ENCODE measurements at regions not wholly inside any gene's neighbourhood (a gene's known extent, or its start where the extent isn't known, plus 50 kb on each side); places are given as distances from the start of the nearest gene placed in this dataset.
A peak's percentile ranks its signal among the peaks of the same experiment; 100 is the strongest.

GRCh38 chr21:38166173-38166535 is 90.6 kb upstream of the KCNJ15 start:
- H3K36me3 ChIP-seq (ENCODE audit: insufficient read depth, low read length), result no peaks in the 10 kb centered on the region
- H3K9ac ChIP-seq (ENCODE audit: low read depth, low read length), result no peak overlapping the region
- no peaks in the 10 kb centered on the region for H3K9me3 ChIP-seq (replicated peaks; ENCODE audit: low read length)
- H3K4me2 ChIP-seq (ENCODE audit: low read length), result no peak overlapping the region
- H3K4me1 ChIP-seq (ENCODE audit: control insufficient read depth, insufficient read depth, low read length), result peaks cover 12% of the 10 kb centered on the region
- no peaks in the 10 kb centered on the region for H3K27me3 ChIP-seq (ENCODE audit: control insufficient read depth, insufficient read depth, low read length)
- no peak overlapping the region for H3K4me3 ChIP-seq (ENCODE audit: low read length)

GRCh38 chr21:38167345-38167744 is 89.4 kb upstream of the KCNJ15 start:
- Histone ChIP-seq H3K4me1 (ENCODE audit: control insufficient read depth, insufficient read depth, low read length) (peaks cover 24% of the 10 kb centered on the region), H3K36me3 (ENCODE audit: insufficient read depth, low read length) (no peaks in the 10 kb centered on the region), H3K4me2 (ENCODE audit: low read length) (no peak overlapping the region), H3K9ac (ENCODE audit: low read depth, low read length) (no peak overlapping the region), H3K4me3 (ENCODE audit: low read length) (no peak overlapping the region), H3K9me3 (replicated peaks; ENCODE audit: low read length) (no peaks in the 10 kb centered on the region), H3K27me3 (ENCODE audit: control insufficient read depth, insufficient read depth, low read length) (no peaks in the 10 kb centered on the region)

- no peak overlapping the region for H3K4me3 ChIP-seq (ENCODE audit: low read length)
- no peaks in the 10 kb centered on the region for H3K27me3 ChIP-seq (ENCODE audit: control insufficient read depth, insufficient read depth, low read length)
- H3K36me3 ChIP-seq (ENCODE audit: insufficient read depth, low read length), result no peaks in the 10 kb centered on the region
- peaks cover 47% of the 10 kb centered on the region for H3K4me1 ChIP-seq (ENCODE audit: control insufficient read depth, insufficient read depth, low read length)
- no peaks in the 10 kb centered on the region for H3K9me3 ChIP-seq (replicated peaks; ENCODE audit: low read length)
- peak overlapping the region; percentile 74 for H3K9ac ChIP-seq (ENCODE audit: low read depth, low read length)
- no peak overlapping the region for H3K4me2 ChIP-seq (ENCODE audit: low read length)
Measured at GRCh38 chr21:38170283-38170682, 86.5 kb upstream of the KCNJ15 start.

GRCh38 chr21:38170704-38171682 is 85.8 kb upstream of the KCNJ15 start:
- Histone ChIP-seq H3K36me3 (ENCODE audit: insufficient read depth, low read length) (no peaks in the 10 kb centered on the region), H3K27me3 (ENCODE audit: control insufficient read depth, insufficient read depth, low read length) (no peaks in the 10 kb centered on the region), H3K4me3 (ENCODE audit: low read length) (no peak overlapping the region), H3K9me3 (replicated peaks; ENCODE audit: low read length) (no peaks in the 10 kb centered on the region), H3K4me2 (ENCODE audit: low read length) (peak overlapping the region; percentile 27), H3K4me1 (ENCODE audit: control insufficient read depth, insufficient read depth, low read length) (peaks cover 49% of the 10 kb centered on the region), H3K9ac (ENCODE audit: low read depth, low read length) (peak overlapping the region; percentile 74)

DNA sequence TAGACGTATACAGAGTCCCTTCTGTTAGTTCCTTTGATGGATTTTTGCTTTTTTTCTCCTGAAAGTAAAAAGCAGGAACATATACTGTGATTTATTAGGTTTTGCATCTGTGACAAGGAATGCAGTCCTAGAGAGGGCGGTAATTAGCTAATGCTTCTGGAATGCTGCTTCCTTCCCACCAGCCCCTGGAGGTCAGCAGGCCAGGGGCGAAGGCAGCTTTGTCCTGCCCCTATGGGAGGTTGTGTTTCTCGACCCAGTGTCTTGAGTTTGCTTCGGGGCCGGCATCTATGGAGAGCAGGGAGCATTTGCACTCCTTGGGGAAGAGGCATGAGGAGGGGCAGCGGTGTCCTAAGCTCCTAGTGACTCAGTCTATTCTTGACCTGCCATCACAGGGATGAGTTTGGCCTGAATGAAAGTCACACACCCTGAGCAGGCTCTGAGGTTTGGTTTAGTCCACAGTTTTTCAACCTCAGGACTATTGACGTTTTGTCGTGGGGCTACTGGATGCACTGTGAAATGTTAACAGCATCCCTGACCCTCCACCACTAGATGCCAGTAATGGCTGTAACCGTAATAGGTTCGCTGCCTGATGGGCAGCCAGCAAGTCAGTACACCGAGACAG is 85.0 kb upstream of the KCNJ15 start:
- H3K27me3 ChIP-seq (ENCODE audit: control insufficient read depth, insufficient read depth, low read length), result no peaks in the 10 kb centered on the region
- H3K36me3 ChIP-seq (ENCODE audit: insufficient read depth, low read length), result no peaks in the 10 kb centered on the region
- H3K4me3 ChIP-seq (ENCODE audit: low read length), result no peak overlapping the region
- H3K4me1 ChIP-seq (ENCODE audit: control insufficient read depth, insufficient read depth, low read length), result peaks cover 49% of the 10 kb centered on the region
- H3K9ac ChIP-seq (ENCODE audit: low read depth, low read length), result peak overlapping the region; percentile 74
- peak overlapping the region; percentile 27 for H3K4me2 ChIP-seq (ENCODE audit: low read length)
- no peaks in the 10 kb centered on the region for H3K9me3 ChIP-seq (replicated peaks; ENCODE audit: low read length)

DNA sequence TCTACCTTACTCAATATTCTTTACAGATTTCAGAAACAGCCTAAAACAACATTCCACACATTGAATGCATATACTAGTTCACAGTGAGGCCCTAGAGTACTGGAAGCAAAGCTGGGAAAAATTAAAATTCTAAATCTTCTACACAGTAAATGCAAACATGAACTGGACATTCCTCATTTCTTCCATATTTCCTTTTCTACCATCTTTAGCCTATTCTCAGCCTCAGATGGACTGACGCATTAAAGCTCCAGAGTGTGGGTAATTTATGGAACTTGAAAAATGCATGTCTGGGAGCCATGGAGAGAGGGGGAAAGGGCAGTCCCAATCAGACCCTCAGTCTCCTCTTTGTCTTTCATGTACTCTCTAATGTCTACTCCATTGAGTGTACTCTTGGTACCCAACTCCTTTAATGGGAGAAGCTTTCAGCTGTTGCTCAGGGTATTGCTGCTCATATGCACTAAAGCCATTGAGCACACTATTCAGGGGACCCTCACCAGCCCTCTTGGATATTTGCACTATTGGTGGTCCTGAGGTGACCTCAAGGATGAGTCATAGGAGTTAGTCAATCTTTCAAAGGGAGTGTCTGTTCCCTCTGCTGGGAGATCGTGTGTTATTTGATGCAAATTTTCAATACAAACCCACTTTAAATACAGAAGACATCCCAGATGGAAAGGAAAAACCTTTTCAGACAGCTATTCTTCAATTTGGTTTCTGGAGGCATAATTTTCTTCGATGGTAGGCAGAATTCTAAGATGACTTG is 83.3 kb upstream of the KCNJ15 start:
- Histone ChIP-seq H3K27me3 (ENCODE audit: control insufficient read depth, insufficient read depth, low read length) (no peaks in the 10 kb centered on the region), H3K4me1 (ENCODE audit: control insufficient read depth, insufficient read depth, low read length) (peaks cover 49% of the 10 kb centered on the region), H3K36me3 (ENCODE audit: insufficient read depth, low read length) (no peaks in the 10 kb centered on the region), H3K9me3 (replicated peaks; ENCODE audit: low read length) (no peaks in the 10 kb centered on the region), H3K4me2 (ENCODE audit: low read length) (no peak overlapping the region), H3K9ac (ENCODE audit: low read depth, low read length) (no peak overlapping the region), H3K4me3 (ENCODE audit: low read length) (no peak overlapping the region)

DNA sequence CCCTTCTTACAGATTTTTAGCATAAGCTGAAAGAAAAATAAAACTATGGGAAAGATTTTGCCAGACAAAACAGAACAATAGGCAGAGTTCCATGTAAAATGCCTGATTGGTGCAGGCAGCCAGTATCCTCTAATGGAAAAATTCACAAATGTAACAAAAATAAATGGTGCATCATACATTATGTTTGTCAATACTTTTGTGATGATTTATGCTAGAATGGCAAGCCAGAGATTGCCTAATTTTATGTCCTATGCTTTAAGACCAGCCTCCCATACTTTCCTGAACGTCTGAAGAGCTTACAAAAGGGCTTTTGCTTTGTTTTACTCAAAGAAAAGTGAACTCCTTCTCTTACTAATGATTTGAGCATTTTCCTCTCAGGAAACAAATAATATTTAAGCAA is 81.5 kb upstream of the KCNJ15 start:
- Histone ChIP-seq H3K4me1 (ENCODE audit: control insufficient read depth, insufficient read depth, low read length) (peaks cover 59% of the 10 kb centered on the region), H3K4me2 (ENCODE audit: low read length) (no peak overlapping the region), H3K9me3 (replicated peaks; ENCODE audit: low read length) (no peaks in the 10 kb centered on the region), H3K27me3 (ENCODE audit: control insufficient read depth, insufficient read depth, low read length) (no peaks in the 10 kb centered on the region), H3K36me3 (ENCODE audit: insufficient read depth, low read length) (no peaks in the 10 kb centered on the region), H3K9ac (ENCODE audit: low read depth, low read length) (peak overlapping the region; percentile 0), H3K4me3 (ENCODE audit: low read length) (no peak overlapping the region)

GRCh38 chr21:38177919-38178652 is 78.7 kb upstream of the KCNJ15 start:
- peaks cover 41% of the 10 kb centered on the region for H3K4me1 ChIP-seq (ENCODE audit: control insufficient read depth, insufficient read depth, low read length)

GRCh38 chr21:38178653-38179470 is 77.9 kb upstream of the KCNJ15 start:
- Histone ChIP-seq H3K36me3 (ENCODE audit: insufficient read depth, low read length) (no peaks in the 10 kb centered on the region), H3K9me3 (replicated peaks; ENCODE audit: low read length) (no peaks in the 10 kb centered on the region), H3K4me3 (ENCODE audit: low read length) (no peak overlapping the region), H3K27me3 (ENCODE audit: control insufficient read depth, insufficient read depth, low read length) (no peaks in the 10 kb centered on the region), H3K9ac (ENCODE audit: low read depth, low read length) (peak overlapping the region; percentile 61), H3K4me1 (ENCODE audit: control insufficient read depth, insufficient read depth, low read length) (peaks cover 33% of the 10 kb centered on the region), H3K4me2 (ENCODE audit: low read length) (no peak overlapping the region)

More at GRCh38 chr21:38177919-38178652, 78.7 kb upstream of the KCNJ15 start:
- H3K27me3 ChIP-seq (ENCODE audit: control insufficient read depth, insufficient read depth, low read length), result no peaks in the 10 kb centered on the region
- H3K4me3 ChIP-seq (ENCODE audit: low read length), result no peak overlapping the region
- H3K4me2 ChIP-seq (ENCODE audit: low read length), result no peak overlapping the region
- H3K9me3 ChIP-seq (replicated peaks; ENCODE audit: low read length), result no peaks in the 10 kb centered on the region
- H3K36me3 ChIP-seq (ENCODE audit: insufficient read depth, low read length), result no peaks in the 10 kb centered on the region
- no peak overlapping the region for H3K9ac ChIP-seq (ENCODE audit: low read depth, low read length)

- H3K4me1 ChIP-seq (ENCODE audit: control insufficient read depth, insufficient read depth, low read length), result peaks cover 27% of the 10 kb centered on the region
- H3K36me3 ChIP-seq (ENCODE audit: insufficient read depth, low read length), result no peaks in the 10 kb centered on the region
- no peaks in the 10 kb centered on the region for H3K27me3 ChIP-seq (ENCODE audit: control insufficient read depth, insufficient read depth, low read length)
- H3K9me3 ChIP-seq (replicated peaks; ENCODE audit: low read length), result no peaks in the 10 kb centered on the region
- H3K9ac ChIP-seq (ENCODE audit: low read depth, low read length), result peak overlapping the region; percentile 61
- no peak overlapping the region for H3K4me3 ChIP-seq (ENCODE audit: low read length)
- no peak overlapping the region for H3K4me2 ChIP-seq (ENCODE audit: low read length)
Measured at GRCh38 chr21:38179511-38179910, 77.3 kb upstream of the KCNJ15 start.

All from skeletal muscle satellite cell (primary cell).